CD4-positive, alpha-beta T cell (primary cell): ENCODE measurements at regions not wholly inside any gene's neighbourhood (a gene's known extent, or its start where the extent isn't known, plus 50 kb on each side); places are given as distances from the start of the nearest gene placed in this dataset.

Experiments used
- ATAC-seq: fragments of 200-7000 bp; cut with Tn5 transposase; one replicate; pipeline ENCODE4 v1.10.0; 2022; ENCODE audit warnings: mild to moderate bottlenecking; ENCODE audit not compliant: poor library complexity
- CTCF ChIA-PET: fragments of 350-600 bp; sonication (Branson Sonifier 250); formaldehyde crosslinking; loops from one replicate; lab custom pipeline; 2021; ENCODE audit warnings: antibody characterized with exemption, inconsistent platforms; lab: Charles Lee
- POLR2A ChIA-PET: fragments of 350-600 bp; sonication (Branson Sonifier 250); formaldehyde crosslinking; loops from one replicate; lab custom pipeline; 2021; ENCODE audit warnings: antibody characterized with exemption, inconsistent platforms; lab: Charles Lee
- DNase-seq, 14 experiments: peaks; one replicate each; pipeline ENCODE4 v3.0.0-alpha.2; 2013 to 2020; ENCODE audit warnings: mixed read lengths in 2 of 14
- H3K27ac ChIP-seq, 2 donors: one replicate each; pipeline versions ENCODE4 v1.5.1 to v1.7.0; 2013; ENCODE audit warnings: low read length in 2 of 2, low read depth in 1 of 2, mild to moderate bottlenecking in 1 of 2
- H3K27me3 ChIP-seq, 2 experiments: 1 replicate in 1 of 2; 2 replicates in 1 of 2; pipeline versions ENCODE4 v1.6.1 to v1.7.0; 2013; ENCODE audit warnings: low read length in 2 of 2, control low read depth in 1 of 2, mild to moderate bottlenecking in 1 of 2, moderate library complexity in 1 of 2; ENCODE audit not compliant: insufficient read depth in 2 of 2, control insufficient read depth in 1 of 2
- H3K36me3 ChIP-seq: one replicate; pipeline ENCODE4 v1.6.1; 2013; ENCODE audit warnings: low read length, control low read depth; ENCODE audit not compliant: insufficient read depth
- H3K4me1 ChIP-seq: one replicate; pipeline ENCODE4 v1.6.1; 2013; ENCODE audit warnings: low read length, control low read depth; ENCODE audit not compliant: insufficient read depth
- H3K4me3 ChIP-seq: one replicate; pipeline ENCODE4 v1.5.1; 2013; ENCODE audit warnings: mild to moderate bottlenecking, low read length, moderate library complexity
- H3K9me3 ChIP-seq, 2 experiments: 1 replicate in 1 of 2; 2 replicates in 1 of 2; pipeline versions ENCODE4 v1.6.1 to v1.7.0; 2013; ENCODE audit warnings: low read length in 2 of 2, mild to moderate bottlenecking in 2 of 2, control low read depth in 1 of 2, moderate library complexity in 1 of 2; ENCODE audit not compliant: control insufficient read depth in 1 of 2, insufficient read depth in 1 of 2
- H3K27ac Mint-ChIP-seq: one replicate; pipeline ENCODE4 v1.8.0; 2020; ENCODE audit warnings: mixed read lengths
- H3K27me3 Mint-ChIP-seq: one replicate; pipeline ENCODE4 v1.8.0; 2021; ENCODE audit warnings: mixed read lengths
- H3K36me3 Mint-ChIP-seq: one replicate; pipeline ENCODE4 v1.8.0; 2021; ENCODE audit warnings: low read depth, mixed read lengths
- H3K4me1 Mint-ChIP-seq: one replicate; pipeline ENCODE4 v1.8.0; 2021; ENCODE audit warnings: low read depth, mixed read lengths
- H3K4me3 Mint-ChIP-seq: one replicate; pipeline ENCODE4 v1.8.0; 2020; ENCODE audit warnings: mild to moderate bottlenecking, mixed read lengths
- H3K9me3 Mint-ChIP-seq: one replicate; pipeline ENCODE4 v1.8.0; 2020; ENCODE audit warnings: mixed read lengths
- intact Hi-C, 2 experiments: fragments of 100-400 bp; cut with DNase I in 1 of 2; cut with micrococcal nuclease in 1 of 2; formaldehyde crosslinking; loops; one replicate each; pipeline versions ENCODE4 v1.15.1 to v1.9.0; 2023 to 2025; cut with DNase I, micrococcal nuclease
- TF ChIP-seq, protein P1 (sequence below): fragments of 200-600 bp; IDR thresholded peaks from one replicate; pipeline ENCODE4 v1.8.0; 2022; ENCODE audit warnings: antibody characterized with exemption, mild to moderate bottlenecking

- H3K4me1 ChIP-seq = no peaks in the 10 kb centered on the region
- H3K9me3 Mint-ChIP-seq = peaks cover 5% of the 10 kb centered on the region
- DNase-seq (no peak), ATAC-seq (no peak)
- H3K27me3 Mint-ChIP-seq = no peaks in the 10 kb centered on the region
- CTCF ChIA-PET = no interaction called here
- no peak overlapping the region for H3K4me3 Mint-ChIP-seq
- intact Hi-C loops = no loop called here
- no peaks in the 10 kb centered on the region for H3K36me3 ChIP-seq
- H3K4me1 Mint-ChIP-seq = no peaks in the 10 kb centered on the region
- H3K4me3 ChIP-seq = no peak overlapping the region
- no peak overlapping the region for H3K27ac ChIP-seq
- POLR2A ChIA-PET = no interaction called here
- no peak overlapping the region for H3K27ac Mint-ChIP-seq
- TF ChIP-seq, protein P1, sequence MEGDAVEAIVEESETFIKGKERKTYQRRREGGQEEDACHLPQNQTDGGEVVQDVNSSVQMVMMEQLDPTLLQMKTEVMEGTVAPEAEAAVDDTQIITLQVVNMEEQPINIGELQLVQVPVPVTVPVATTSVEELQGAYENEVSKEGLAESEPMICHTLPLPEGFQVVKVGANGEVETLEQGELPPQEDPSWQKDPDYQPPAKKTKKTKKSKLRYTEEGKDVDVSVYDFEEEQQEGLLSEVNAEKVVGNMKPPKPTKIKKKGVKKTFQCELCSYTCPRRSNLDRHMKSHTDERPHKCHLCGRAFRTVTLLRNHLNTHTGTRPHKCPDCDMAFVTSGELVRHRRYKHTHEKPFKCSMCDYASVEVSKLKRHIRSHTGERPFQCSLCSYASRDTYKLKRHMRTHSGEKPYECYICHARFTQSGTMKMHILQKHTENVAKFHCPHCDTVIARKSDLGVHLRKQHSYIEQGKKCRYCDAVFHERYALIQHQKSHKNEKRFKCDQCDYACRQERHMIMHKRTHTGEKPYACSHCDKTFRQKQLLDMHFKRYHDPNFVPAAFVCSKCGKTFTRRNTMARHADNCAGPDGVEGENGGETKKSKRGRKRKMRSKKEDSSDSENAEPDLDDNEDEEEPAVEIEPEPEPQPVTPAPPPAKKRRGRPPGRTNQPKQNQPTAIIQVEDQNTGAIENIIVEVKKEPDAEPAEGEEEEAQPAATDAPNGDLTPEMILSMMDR = no peak
- H3K27me3 ChIP-seq = no peaks in the 10 kb centered on the region
- H3K9me3 ChIP-seq = peaks cover 0 to 10% of the 10 kb centered on the region in 2 experiments
- H3K36me3 Mint-ChIP-seq = no peaks in the 10 kb centered on the region
Observed at GRCh38 chr16:5993356-5993755, 895.8 kb upstream of the EEF2KMT start.

- Mint-ChIP-seq H3K36me3 (no peaks in the 10 kb centered on the region), H3K9me3 (peaks cover 4% of the 10 kb centered on the region), H3K27me3 (no peaks in the 10 kb centered on the region), H3K4me3 (no peak overlapping the region), H3K27ac (no peak overlapping the region), H3K4me1 (no peaks in the 10 kb centered on the region)
- Histone ChIP-seq H3K9me3 (peaks cover 0 to 8% of the 10 kb centered on the region in 2 experiments), H3K36me3 (no peaks in the 10 kb centered on the region), H3K4me1 (no peaks in the 10 kb centered on the region), H3K27me3 (no peaks in the 10 kb centered on the region), H3K4me3 (no peak overlapping the region), H3K27ac (no peak overlapping the region)
- intact Hi-C loops = no loop called here
- POLR2A ChIA-PET = no interaction called here
- CTCF ChIA-PET = no interaction called here
- DNase-seq = no peak
- TF ChIP-seq, protein P1 = no peak
- ATAC-seq = no peak
Observed at GRCh38 chr16:5982979-5983378, 885.4 kb upstream of the EEF2KMT start.

DNA sequence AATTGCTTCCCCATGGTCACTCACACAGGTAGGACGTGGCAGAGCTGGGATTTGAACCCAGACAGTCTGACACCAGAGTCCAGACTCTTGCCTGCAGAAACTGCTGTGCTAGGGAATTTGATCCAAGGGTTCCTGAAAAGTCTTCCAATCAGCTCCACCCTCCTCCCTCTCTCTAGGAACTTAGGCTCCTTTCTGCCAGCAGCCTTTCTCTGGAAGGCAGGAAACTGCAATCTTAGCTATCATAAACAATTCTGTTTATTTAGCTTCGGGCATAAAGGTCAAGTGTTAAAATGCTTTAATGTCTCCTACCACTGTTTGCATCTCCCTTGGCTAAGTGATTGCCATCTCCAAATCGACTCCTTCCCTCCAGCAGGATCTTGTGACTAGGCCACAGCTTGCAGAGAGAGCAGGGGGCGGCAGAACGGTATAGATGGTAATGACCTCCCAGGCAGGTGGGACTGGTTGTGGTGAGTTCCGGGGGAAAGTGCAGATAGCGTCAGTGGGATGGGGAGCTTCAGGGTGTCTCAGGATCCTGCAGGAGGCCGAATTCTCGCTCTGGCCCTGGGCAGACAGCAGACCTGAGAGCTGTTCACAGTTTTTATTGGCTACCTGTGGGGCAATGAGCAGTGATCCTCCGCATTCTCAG is 882.4 kb upstream of the EEF2KMT start:
- Mint-ChIP-seq H3K36me3 (no peaks in the 10 kb centered on the region), H3K4me1 (no peaks in the 10 kb centered on the region), H3K27ac (no peak overlapping the region), H3K4me3 (no peak overlapping the region), H3K9me3 (peaks cover 4% of the 10 kb centered on the region), H3K27me3 (no peaks in the 10 kb centered on the region)
- Histone ChIP-seq H3K36me3 (no peaks in the 10 kb centered on the region), H3K4me3 (no peak overlapping the region), H3K4me1 (no peaks in the 10 kb centered on the region), H3K27me3 (no peaks in the 10 kb centered on the region), H3K27ac (no peak overlapping the region), H3K9me3 (peaks cover 0 to 8% of the 10 kb centered on the region in 2 experiments)
- TF ChIP-seq, protein P1 = no peak
- ChIA-PET CTCF (no interaction called here), POLR2A (no interaction called here)
- ATAC-seq (no peak), DNase-seq (no peak)
- intact Hi-C loops = no loop called here
